HepG2 (cell line): ENCODE measurements at regions not wholly inside any gene's neighbourhood (a gene's known extent, or its start where the extent isn't known, plus 50 kb on each side); places are given as distances from the start of the nearest gene placed in this dataset.

Experiments used
- ATAC-seq: fragments of 200-7000 bp; cut with Tn5 transposase; 3 replicates; pipeline ENCODE4 v1.9.1; 2020; ENCODE audit warnings: mild to moderate bottlenecking, moderate library complexity
- BruUV-seq: library from RNA; stranded (reverse); fragments of 400-500 nt; replicated peaks from 2 replicates; lab custom pipeline; 2021; lab: Mats Ljungman, UMichigan
- CTCF ChIA-PET: fragments of 300-600 bp; formaldehyde crosslinking; extraction: SDS; loops from one replicate; lab custom pipeline; 2021; ENCODE audit warnings: low total read pairs, inconsistent platforms, low intra/inter-chr PET ratio; lab: Yijun Ruan, JAX
- POLR2A ChIA-PET: fragments of 350-600 bp; sonication (Branson Sonifier 250); formaldehyde crosslinking; loops from one replicate; lab custom pipeline; 2020; ENCODE audit warnings: antibody characterized with exemption, inconsistent platforms; lab: Yijun Ruan, JAX
- DNase-seq: peaks from one replicate; pipeline ENCODE4 v3.0.0-alpha.2; 2015; ENCODE audit warnings: low spot score
- FAIRE-seq: peaks from 3 replicates; lab custom pipeline; 2011; peaks lifted over from hg19 to GRCh38; lab: Jason Lieb, UNC
- H2AFZ ChIP-seq: one replicate; pipeline ENCODE4 v1.6.1; 2011; ENCODE audit warnings: low read length, inconsistent platforms
- H3K27ac ChIP-seq: fragments of 300-600 bp; 3 replicates; pipeline ENCODE4 v1.8.0; 2011; ENCODE audit warnings: mixed run types, mild to moderate bottlenecking, mixed read lengths, low read length, inconsistent platforms; ENCODE audit not compliant: insufficient read depth; ENCODE audit errors: extremely low read length
- H3K27me3 ChIP-seq, 2 experiments: fragments of 200-600 bp in 1 of 2; 2 replicates in 1 of 2; 3 replicates in 1 of 2; pipeline versions ENCODE4 v1.6.0 to v1.8.0; 2011; ENCODE audit warnings: low read length in 2 of 2, mild to moderate bottlenecking in 2 of 2, moderate library complexity in 2 of 2, inconsistent platforms in 1 of 2; ENCODE audit not compliant: insufficient read depth in 2 of 2, control insufficient read depth in 1 of 2
- H3K36me3 ChIP-seq, 2 experiments: fragments of 200-600 bp in 1 of 2; replicated peaks in 1 of 2; 2 replicates in 1 of 2; 3 replicates in 1 of 2; pipeline versions ENCODE4 v1.5.1 to v1.8.0; 2011; ENCODE audit warnings: low read length in 2 of 2, inconsistent platforms in 1 of 2; ENCODE audit not compliant: insufficient read depth in 2 of 2, control insufficient read depth in 1 of 2
- H3K4me1 ChIP-seq: 2 replicates; pipeline ENCODE4 v1.5.1; 2012; ENCODE audit warnings: low read length, inconsistent platforms; ENCODE audit not compliant: insufficient read depth
- H3K4me2 ChIP-seq: 2 replicates; pipeline ENCODE4 v1.6.0; 2011; ENCODE audit warnings: low read depth, low read length, inconsistent platforms
- H3K4me3 ChIP-seq, 3 experiments: fragments of 200-600 bp in 1 of 3; sonication (generic), shearing (Covaris generic) in 1 of 3; replicated peaks in 1 of 3; 2 replicates each; pipeline ENCODE4 v1.5.1; 2011 to 2016; ENCODE audit warnings: low read length in 3 of 3, inconsistent platforms in 2 of 3, low read depth in 2 of 3, mild to moderate bottlenecking in 2 of 3, control low read depth in 1 of 3, mixed read lengths in 1 of 3; ENCODE audit not compliant: insufficient read depth in 1 of 3
- H3K79me2 ChIP-seq: one replicate; pipeline ENCODE4 v1.6.1; 2011; ENCODE audit warnings: low read length, inconsistent platforms; ENCODE audit not compliant: insufficient read depth
- H3K9ac ChIP-seq: 2 replicates; pipeline ENCODE4 v1.6.0; 2011; ENCODE audit warnings: mild to moderate bottlenecking, low read depth, low read length, inconsistent platforms; ENCODE audit not compliant: insufficient read depth
- H3K9me3 ChIP-seq: 2 replicates; pipeline ENCODE4 v1.5.1; 2012; ENCODE audit warnings: mild to moderate bottlenecking, low read length
- H4K20me1 ChIP-seq: 2 replicates; pipeline ENCODE4 v1.6.0; 2011; ENCODE audit warnings: inconsistent platforms, mild to moderate bottlenecking, low read length, moderate library complexity; ENCODE audit not compliant: insufficient read depth
- ARID4A ChIP-seq: sonication (generic); formaldehyde crosslinking; IDR thresholded peaks from 2 replicates; pipeline ENCODE4 v1.5.0; 2020; ENCODE audit warnings: mild to moderate bottlenecking, missing genetic modification reagents, borderline replicate concordance
- ATF1 ChIP-seq: IDR thresholded peaks from 2 replicates; pipeline ENCODE4 v1.6.1; 2016; ENCODE audit warnings: mild to moderate bottlenecking, control low read depth
- HNF1B ChIP-seq: sonication (generic); formaldehyde crosslinking; IDR thresholded peaks from 2 replicates; pipeline ENCODE4 v1.5.1; 2020; ENCODE audit warnings: mild to moderate bottlenecking, moderate library complexity, missing genetic modification reagents
- HNF4G ChIP-seq, 2 experiments: sonication (generic) in 1 of 2; formaldehyde crosslinking in 1 of 2; IDR thresholded peaks; 2 replicates each; pipeline versions ENCODE4 v1.4.0 to v1.6.1; 2011 to 2020; ENCODE audit warnings: borderline replicate concordance in 2 of 2, low read depth in 2 of 2, mild to moderate bottlenecking in 2 of 2, low read length in 1 of 2, missing genetic modification reagents in 1 of 2, moderate library complexity in 1 of 2
- HOXA9 ChIP-seq: sonication (generic); formaldehyde crosslinking; IDR thresholded peaks from 2 replicates; pipeline ENCODE4 v1.8.1; 2022; ENCODE audit warnings: missing genetic modification reagents, mild to moderate bottlenecking, moderate library complexity, borderline replicate concordance
- RARG ChIP-seq: sonication (generic); formaldehyde crosslinking; IDR thresholded peaks from 2 replicates; pipeline ENCODE4 v1.4.0; 2020; ENCODE audit warnings: low read depth, mild to moderate bottlenecking, missing genetic modification reagents
- SAP130 ChIP-seq: IDR thresholded peaks from 2 replicates; pipeline ENCODE4 v1.6.1; 2016; ENCODE audit warnings: low read depth
- ZBTB37 ChIP-seq: sonication (generic); formaldehyde crosslinking; IDR thresholded peaks from 2 replicates; pipeline ENCODE4 v1.4.0; 2020; ENCODE audit warnings: mild to moderate bottlenecking, missing genetic modification reagents
- ZFP37 ChIP-seq: sonication (generic); formaldehyde crosslinking; IDR thresholded peaks from 2 replicates; pipeline ENCODE4 v1.4.0; 2020; ENCODE audit warnings: missing genetic modification reagents, borderline replicate concordance
- ZMAT5 ChIP-seq: sonication (generic); formaldehyde crosslinking; IDR thresholded peaks from 2 replicates; pipeline ENCODE4 v1.5.0; 2020; ENCODE audit warnings: mild to moderate bottlenecking, low read depth, missing genetic modification reagents, borderline replicate concordance
- ZNF136 ChIP-seq: sonication (generic); formaldehyde crosslinking; IDR thresholded peaks from 2 replicates; pipeline ENCODE4 v1.8.1; 2022; ENCODE audit warnings: low read depth, mild to moderate bottlenecking, moderate library complexity, missing genetic modification reagents
- WGBS: methylation state at CpG from one replicate; pipeline ENCODE4 v1.1.6; 2017; ENCODE audit warnings: low lambda C conversion rate; 5-methylcytosine and 5-hydroxymethylcytosine counted together
- in situ Hi-C: cut with HindIII; loops from 2 replicates; pipeline ENCODE4 v1.10.0; 2017; ENCODE audit warnings: low pct_unique_long_range_greater_than_20kb; ENCODE audit not compliant: extremely low pct_ligation_motif_present
- intact Hi-C: fragments of 100-400 bp; cut with micrococcal nuclease; formaldehyde crosslinking; loops from one replicate; pipeline ENCODE4 v1.10.0; 2022; ENCODE audit not compliant: unreplicated experiment

GRCh38 chr4:137609718-137610430, 77.6 kb upstream of the PCDH18 start:
- no peak overlapping the region for H3K27ac ChIP-seq
- POLR2A ChIA-PET: no interaction called here
- H4K20me1 ChIP-seq: no peaks in the 10 kb centered on the region
- intact Hi-C loops: loop anchor here (5.0 kb wide), 1 partner anchor 488 kb away; no protein-coding TSS in a partner anchor
- FAIRE-seq: no peak
- no peak overlapping the region for H2AFZ ChIP-seq
- WGBS: 10% methylated on average over 4 of the region's 4 CpGs
- no peaks in the 10 kb centered on the region for H3K4me1 ChIP-seq
- no peak overlapping the region for H3K4me3 ChIP-seq
- CTCF ChIA-PET: no interaction called here
- TF ChIP-seq RARG (CRISPR knock-in tag) (no peak), HNF4G (IDR thresholded peaks at IDR 0.05; ENCODE audit: borderline replicate concordance, low read depth, low read length) (no peak), HNF4G (CRISPR knock-in tag; IDR thresholded peaks at IDR 0.05; ENCODE audit: borderline replicate concordance, low read depth) (no peak), ZFP37 (CRISPR knock-in tag) (no peak), ZMAT5 (no peak), ARID4A (CRISPR knock-in tag) (no peak), HOXA9 (no peak), HNF1B (CRISPR knock-in tag) (no peak), SAP130 (CRISPR knock-in tag) (no peak), ZBTB37 (CRISPR knock-in tag) (no peak), ZNF136 (CRISPR knock-in tag) (no peak), ATF1 (CRISPR knock-in tag) (no peak)
- TF ChIP-seq, all 625 proteins: peak for 0
- Histone ChIP-seq H3K9ac (no peak overlapping the region), H3K9me3 (no peaks in the 10 kb centered on the region), H3K4me2 (no peak overlapping the region), H3K79me2 (no peaks in the 10 kb centered on the region), H3K27me3 (no peaks in the 10 kb centered on the region), H3K36me3 (no peaks in the 10 kb centered on the region)
- ATAC-seq (no peak), DNase-seq (no peak)
- no TSS peak for BruUV-seq
- in situ Hi-C loops: no loop called here
